ENCODE measurements at regions not wholly inside any gene's neighbourhood (a gene's known extent, or its start where the extent isn't known, plus 50 kb on each side); places are given as distances from the start of the nearest gene placed in this dataset.
A peak's percentile ranks its signal among the peaks of the same experiment; 100 is the strongest.

DNA sequence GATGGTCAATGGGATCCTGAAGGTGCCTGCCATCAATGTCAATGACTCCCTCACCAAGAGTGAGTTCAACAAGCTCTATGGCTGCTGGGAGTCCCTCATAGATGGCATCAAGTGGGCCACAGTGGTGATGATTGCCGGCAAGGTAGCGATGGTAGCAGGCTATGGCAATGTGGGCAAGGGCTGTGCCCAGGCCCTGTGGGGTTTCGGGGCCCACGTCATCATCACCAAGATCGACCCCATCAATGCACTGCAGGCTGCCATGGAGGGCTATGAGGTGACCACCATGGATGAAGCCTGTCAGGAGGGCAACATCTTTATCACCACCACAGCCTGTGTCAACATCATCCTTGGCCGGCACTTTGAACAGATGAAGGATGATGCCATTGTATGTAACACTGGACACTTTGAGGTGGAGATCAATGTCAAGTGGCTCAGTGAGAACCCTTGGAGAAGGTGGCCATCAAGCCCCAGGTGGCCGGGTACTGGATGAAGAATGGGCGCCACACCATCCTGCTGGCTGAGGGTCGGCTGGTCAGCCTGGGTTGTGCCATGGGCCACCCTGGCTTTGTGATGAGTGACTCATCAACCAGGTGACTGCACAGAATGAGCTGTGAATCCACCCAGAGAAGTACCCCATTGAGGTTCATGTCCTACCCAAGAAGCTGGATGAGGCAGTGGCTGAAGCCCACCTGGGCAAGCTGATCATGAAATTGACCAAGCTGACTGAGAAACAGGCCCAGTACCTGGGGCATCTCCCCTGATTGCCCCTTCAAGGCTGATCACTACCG is 63.0 kb upstream of the ANTXRL start:
- H3K9me3 Mint-ChIP-seq (ENCODE audit: unreplicated experiment): no peaks in the 10 kb centered on the region
- H3K27me3 Mint-ChIP-seq (ENCODE audit: unreplicated experiment): peaks cover 10% of the 10 kb centered on the region
- TF ChIP-seq, protein P1, sequence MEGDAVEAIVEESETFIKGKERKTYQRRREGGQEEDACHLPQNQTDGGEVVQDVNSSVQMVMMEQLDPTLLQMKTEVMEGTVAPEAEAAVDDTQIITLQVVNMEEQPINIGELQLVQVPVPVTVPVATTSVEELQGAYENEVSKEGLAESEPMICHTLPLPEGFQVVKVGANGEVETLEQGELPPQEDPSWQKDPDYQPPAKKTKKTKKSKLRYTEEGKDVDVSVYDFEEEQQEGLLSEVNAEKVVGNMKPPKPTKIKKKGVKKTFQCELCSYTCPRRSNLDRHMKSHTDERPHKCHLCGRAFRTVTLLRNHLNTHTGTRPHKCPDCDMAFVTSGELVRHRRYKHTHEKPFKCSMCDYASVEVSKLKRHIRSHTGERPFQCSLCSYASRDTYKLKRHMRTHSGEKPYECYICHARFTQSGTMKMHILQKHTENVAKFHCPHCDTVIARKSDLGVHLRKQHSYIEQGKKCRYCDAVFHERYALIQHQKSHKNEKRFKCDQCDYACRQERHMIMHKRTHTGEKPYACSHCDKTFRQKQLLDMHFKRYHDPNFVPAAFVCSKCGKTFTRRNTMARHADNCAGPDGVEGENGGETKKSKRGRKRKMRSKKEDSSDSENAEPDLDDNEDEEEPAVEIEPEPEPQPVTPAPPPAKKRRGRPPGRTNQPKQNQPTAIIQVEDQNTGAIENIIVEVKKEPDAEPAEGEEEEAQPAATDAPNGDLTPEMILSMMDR (IDR thresholded peaks at IDR 0.05; ENCODE audit: unreplicated experiment): no peak
- H3K27ac Mint-ChIP-seq (ENCODE audit: unreplicated experiment): no peak overlapping the region
- H3K4me1 Mint-ChIP-seq (ENCODE audit: unreplicated experiment): peaks cover 12% of the 10 kb centered on the region
- H3K4me3 Mint-ChIP-seq (ENCODE audit: unreplicated experiment): no peak overlapping the region
- DNase-seq (ENCODE audit: low spot score): no peak
- peaks cover 5% of the 10 kb centered on the region for H3K36me3 Mint-ChIP-seq (ENCODE audit: low read depth, unreplicated experiment)

DNA sequence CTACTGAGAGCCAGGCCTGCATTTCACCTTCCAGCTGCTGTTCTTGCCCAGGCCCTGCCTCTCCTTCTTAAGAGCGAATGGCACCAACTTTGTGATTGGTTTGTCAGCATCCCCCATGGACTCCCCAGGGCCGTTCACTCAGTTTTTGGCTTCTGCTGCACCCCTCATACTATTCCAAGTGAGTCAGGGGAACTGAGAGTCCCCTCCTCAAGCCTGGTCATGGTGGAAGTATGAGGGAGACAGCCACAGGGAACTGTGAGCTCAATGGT is 62.4 kb upstream of the ANTXRL start:
- H3K36me3 Mint-ChIP-seq (ENCODE audit: low read depth, unreplicated experiment): no peaks in the 10 kb centered on the region
- DNase-seq (ENCODE audit: low spot score): no peak
- TF ChIP-seq, protein P1 (IDR thresholded peaks at IDR 0.05; ENCODE audit: unreplicated experiment): no peak
- H3K9me3 Mint-ChIP-seq (ENCODE audit: unreplicated experiment): no peaks in the 10 kb centered on the region
- H3K4me1 Mint-ChIP-seq (ENCODE audit: unreplicated experiment): peaks cover 11% of the 10 kb centered on the region
- peaks cover 10% of the 10 kb centered on the region for H3K27me3 Mint-ChIP-seq (ENCODE audit: unreplicated experiment)
- H3K27ac Mint-ChIP-seq (ENCODE audit: unreplicated experiment): no peak overlapping the region
- no peak overlapping the region for H3K4me3 Mint-ChIP-seq (ENCODE audit: unreplicated experiment)

DNA sequence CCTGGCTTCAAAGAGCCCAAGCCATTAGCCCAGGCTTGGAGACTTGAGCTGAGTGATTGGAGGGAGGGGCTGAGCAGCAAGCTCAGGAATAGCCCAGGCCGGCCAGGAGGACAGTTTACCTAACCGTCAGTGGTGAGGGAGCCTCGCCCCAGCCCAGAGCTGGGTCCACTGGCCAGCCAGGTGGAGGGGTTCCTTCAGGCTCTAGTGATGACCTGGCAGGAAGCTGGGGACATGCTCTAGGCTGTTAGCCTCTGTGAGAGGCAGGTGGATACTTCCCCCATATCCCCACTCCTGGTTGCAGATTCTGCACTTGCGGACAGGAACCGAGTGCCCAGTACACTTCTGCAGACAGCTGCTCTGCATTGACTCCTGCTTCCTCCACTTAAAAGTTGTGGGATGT is 61.2 kb upstream of the ANTXRL start:
- Mint-ChIP-seq H3K4me3 (ENCODE audit: unreplicated experiment) (no peak overlapping the region), H3K27ac (ENCODE audit: unreplicated experiment) (no peak overlapping the region), H3K36me3 (ENCODE audit: low read depth, unreplicated experiment) (no peaks in the 10 kb centered on the region), H3K4me1 (ENCODE audit: unreplicated experiment) (peaks cover 7% of the 10 kb centered on the region), H3K27me3 (ENCODE audit: unreplicated experiment) (peaks cover 10% of the 10 kb centered on the region), H3K9me3 (ENCODE audit: unreplicated experiment) (no peaks in the 10 kb centered on the region)
- DNase-seq (ENCODE audit: low spot score): no peak
- TF ChIP-seq, protein P1 (IDR thresholded peaks at IDR 0.05; ENCODE audit: unreplicated experiment): no peak

DNA sequence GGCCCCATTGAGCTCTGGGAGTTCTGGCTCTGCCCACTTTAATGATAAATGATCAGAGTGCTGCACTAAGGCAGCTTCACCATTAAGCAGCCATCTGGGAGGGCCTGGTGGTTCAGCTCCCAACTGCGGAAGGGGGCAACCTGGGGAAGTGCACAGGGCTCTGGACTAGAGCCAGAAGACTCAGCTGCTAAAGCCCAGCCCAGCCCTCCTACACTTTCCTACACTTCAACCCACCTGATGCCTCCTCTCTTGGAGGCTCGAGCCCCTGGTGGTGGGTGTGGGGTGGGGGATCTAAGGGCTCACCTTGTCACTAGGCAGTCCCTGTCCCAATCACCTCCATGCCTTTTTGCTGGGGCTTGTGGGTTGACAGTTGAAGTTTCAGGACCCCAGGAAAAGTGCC is 60.6 kb upstream of the ANTXRL start:
- TF ChIP-seq, protein P1 (IDR thresholded peaks at IDR 0.05; ENCODE audit: unreplicated experiment): no peak
- H3K27ac Mint-ChIP-seq (ENCODE audit: unreplicated experiment): no peak overlapping the region
- H3K27me3 Mint-ChIP-seq (ENCODE audit: unreplicated experiment): peaks cover 10% of the 10 kb centered on the region
- peaks cover 7% of the 10 kb centered on the region for H3K4me1 Mint-ChIP-seq (ENCODE audit: unreplicated experiment)
- H3K36me3 Mint-ChIP-seq (ENCODE audit: low read depth, unreplicated experiment): no peaks in the 10 kb centered on the region
- no peak overlapping the region for H3K4me3 Mint-ChIP-seq (ENCODE audit: unreplicated experiment)
- no peaks in the 10 kb centered on the region for H3K9me3 Mint-ChIP-seq (ENCODE audit: unreplicated experiment)
- peak; percentile 1 for DNase-seq (ENCODE audit: low spot score)

DNA sequence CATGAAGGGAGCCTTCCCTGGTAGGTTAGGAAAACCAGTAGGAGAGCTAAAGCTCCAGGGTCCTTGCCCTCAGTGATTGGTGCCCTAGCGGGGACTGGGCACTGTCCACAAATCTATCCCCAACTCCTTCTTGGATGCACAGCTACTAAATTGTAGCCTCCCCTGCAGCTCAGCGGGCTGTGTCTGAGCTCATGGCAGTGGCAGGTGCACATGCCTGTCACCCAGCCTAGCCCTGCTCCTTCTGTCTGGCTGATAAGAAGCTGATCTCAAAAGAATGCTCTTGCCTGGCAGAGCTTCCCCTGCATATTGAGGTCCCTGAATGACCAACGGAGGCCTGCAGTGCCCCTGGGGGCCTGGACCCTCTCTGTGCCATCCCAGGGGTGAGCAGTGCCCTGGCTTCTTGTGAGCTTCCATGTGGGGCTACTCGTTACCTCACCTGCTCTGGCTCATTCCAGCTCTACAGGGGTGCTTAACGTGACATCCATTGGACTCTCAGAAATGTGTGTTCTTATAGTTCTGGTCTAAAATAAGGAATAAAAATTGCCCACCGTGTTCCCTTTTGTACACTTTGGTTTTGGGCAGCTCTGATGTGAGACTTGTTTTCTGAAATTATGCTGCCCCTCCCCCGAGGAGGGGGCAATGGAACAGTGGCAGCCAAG is 59.8 kb upstream of the ANTXRL start:
- H3K27me3 Mint-ChIP-seq (ENCODE audit: unreplicated experiment): peaks cover 3% of the 10 kb centered on the region
- TF ChIP-seq, protein P1 (IDR thresholded peaks at IDR 0.05; ENCODE audit: unreplicated experiment): no peak
- no peak overlapping the region for H3K27ac Mint-ChIP-seq (ENCODE audit: unreplicated experiment)
- no peaks in the 10 kb centered on the region for H3K9me3 Mint-ChIP-seq (ENCODE audit: unreplicated experiment)
- peak; percentile 1 for DNase-seq (ENCODE audit: low spot score)
- no peaks in the 10 kb centered on the region for H3K36me3 Mint-ChIP-seq (ENCODE audit: low read depth, unreplicated experiment)
- no peak overlapping the region for H3K4me3 Mint-ChIP-seq (ENCODE audit: unreplicated experiment)
- H3K4me1 Mint-ChIP-seq (ENCODE audit: unreplicated experiment): peaks cover 7% of the 10 kb centered on the region
